LNCAP (cell line): ENCODE measurements at regions not wholly inside any gene's neighbourhood (a gene's known extent, or its start where the extent isn't known, plus 50 kb on each side); places are given as distances from the start of the nearest gene placed in this dataset.

ENCODE experiments used
- TF ChIP-seq, protein P1 (sequence below): fragments of 450-650 bp; IDR thresholded peaks from 2 replicates; pipeline ENCODE4 v1.5.1; 2017; ENCODE audit warnings: mild to moderate bottlenecking

DNA sequence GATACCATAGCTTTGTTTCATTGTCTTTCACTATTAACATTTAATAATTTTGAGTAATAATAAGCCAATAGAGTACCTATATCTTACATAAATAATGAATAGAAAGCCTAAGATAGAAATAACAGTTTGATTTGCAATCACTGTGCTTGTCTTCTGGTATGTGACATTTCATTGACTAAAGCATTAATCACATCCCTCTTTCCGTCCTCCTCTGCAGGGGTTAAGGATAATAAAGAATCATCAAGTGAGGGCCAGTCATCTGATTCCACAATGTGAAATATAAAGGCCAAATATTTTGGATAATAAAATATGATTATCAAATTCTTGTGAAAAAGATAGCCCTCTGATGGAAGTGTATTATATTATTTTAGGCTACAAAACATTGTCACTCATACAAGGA is 2073.4 kb downstream of the ARAP2 start:
- TF ChIP-seq, protein P1, sequence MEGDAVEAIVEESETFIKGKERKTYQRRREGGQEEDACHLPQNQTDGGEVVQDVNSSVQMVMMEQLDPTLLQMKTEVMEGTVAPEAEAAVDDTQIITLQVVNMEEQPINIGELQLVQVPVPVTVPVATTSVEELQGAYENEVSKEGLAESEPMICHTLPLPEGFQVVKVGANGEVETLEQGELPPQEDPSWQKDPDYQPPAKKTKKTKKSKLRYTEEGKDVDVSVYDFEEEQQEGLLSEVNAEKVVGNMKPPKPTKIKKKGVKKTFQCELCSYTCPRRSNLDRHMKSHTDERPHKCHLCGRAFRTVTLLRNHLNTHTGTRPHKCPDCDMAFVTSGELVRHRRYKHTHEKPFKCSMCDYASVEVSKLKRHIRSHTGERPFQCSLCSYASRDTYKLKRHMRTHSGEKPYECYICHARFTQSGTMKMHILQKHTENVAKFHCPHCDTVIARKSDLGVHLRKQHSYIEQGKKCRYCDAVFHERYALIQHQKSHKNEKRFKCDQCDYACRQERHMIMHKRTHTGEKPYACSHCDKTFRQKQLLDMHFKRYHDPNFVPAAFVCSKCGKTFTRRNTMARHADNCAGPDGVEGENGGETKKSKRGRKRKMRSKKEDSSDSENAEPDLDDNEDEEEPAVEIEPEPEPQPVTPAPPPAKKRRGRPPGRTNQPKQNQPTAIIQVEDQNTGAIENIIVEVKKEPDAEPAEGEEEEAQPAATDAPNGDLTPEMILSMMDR = no peak

DNA sequence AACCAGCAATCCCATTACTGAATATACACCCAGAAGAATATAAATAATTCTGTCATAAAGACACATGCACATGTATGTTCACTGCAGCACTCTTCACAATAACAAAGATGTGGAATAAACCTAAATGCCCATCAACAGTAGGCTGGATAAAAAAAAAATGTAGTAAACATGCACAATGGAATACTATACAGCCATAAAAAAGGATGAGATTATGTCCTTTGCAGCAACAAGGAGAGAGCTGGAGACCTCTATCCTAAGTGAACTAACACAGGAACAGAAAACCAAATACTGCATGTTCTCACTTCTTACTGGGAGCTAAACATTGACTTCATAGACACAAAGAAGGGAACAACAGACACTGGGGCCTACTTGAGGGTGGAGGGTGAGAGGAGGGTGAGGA is 2067.7 kb downstream of the ARAP2 start:
- TF ChIP-seq, protein P1 = no peak

DNA sequence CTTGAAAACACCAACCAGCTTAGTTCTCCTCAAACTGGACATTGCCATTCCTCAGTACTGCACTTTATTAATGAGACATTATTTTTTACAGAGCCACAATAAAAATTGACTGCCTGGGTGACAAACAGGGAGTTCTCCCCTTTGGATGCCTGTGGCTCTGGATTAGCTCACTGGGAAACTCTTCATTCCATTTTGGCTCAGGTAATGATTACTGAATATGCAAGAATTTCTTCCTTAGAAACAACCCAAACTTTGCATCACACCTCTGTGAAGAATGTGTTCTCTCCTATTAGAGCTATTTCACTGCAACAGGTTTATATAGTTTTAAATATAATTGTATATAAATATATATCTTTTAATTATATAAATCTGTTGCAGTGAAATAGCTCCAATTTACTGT is 2065.8 kb downstream of the ARAP2 start:
- TF ChIP-seq, protein P1 = no peak

DNA sequence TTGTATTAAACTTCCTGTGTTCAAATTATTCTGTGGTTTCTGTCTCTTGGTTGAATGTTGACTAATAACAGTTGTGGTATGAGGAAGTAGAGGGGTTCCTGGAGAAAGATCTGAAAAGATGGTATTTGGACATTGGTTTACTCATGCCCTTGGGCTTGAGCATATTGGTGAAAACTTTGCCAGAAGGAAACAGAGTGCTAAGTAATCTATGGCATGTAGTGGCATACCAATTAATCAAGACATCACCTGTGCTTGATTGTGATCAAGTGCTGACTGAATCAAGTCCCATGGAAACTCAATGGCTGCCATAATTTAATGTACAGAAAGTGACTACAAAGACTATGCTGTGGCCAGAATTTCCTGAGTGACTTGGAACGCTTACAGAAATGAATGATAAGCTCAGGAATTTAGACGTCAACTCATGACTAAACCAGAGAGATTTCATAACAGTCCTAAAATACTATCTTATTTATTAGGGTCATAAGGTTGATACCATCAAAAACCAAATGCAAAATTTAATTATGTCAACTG is 2062.9 kb downstream of the ARAP2 start:
- TF ChIP-seq, protein P1 = no peak

DNA sequence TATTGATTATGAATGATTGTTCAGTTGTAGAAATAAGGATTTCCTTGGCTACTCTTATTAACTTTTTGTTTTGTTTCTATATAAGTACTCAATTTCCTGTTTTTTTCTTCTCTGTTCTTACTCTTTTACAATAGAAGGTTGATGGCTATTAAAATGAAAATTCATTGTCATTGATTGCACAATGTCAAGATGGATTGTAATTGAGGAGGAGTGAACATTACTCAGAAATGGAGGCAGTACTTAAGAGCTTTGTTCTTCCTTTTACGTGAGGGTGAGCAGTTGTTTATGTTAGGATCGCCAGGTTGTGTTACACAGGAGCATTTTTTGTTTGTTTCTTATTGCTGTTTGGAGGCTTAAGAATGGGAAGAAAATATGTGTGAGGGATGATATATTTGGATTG is 2062.4 kb downstream of the ARAP2 start:
- TF ChIP-seq, protein P1 = no peak

DNA sequence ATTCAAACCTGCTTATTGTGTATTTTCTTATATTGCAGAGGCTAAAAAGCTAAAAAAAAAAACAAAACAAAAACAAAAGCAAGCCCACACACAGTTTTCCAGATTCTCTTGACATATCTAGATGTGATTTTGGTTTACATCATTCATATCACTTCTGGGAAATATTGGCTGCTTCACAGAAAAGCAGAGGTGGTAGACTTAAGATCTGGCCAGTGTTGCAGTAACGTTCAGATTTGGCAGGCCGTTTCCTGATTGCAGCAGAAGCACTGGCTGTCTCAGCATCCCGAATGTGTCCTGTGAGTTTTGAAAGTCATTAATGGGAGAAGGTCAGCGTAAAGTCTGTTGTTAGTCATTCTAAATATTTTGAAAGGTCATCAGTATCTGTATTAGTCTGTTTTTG is 2062.0 kb downstream of the ARAP2 start:
- TF ChIP-seq, protein P1 = no peak

DNA sequence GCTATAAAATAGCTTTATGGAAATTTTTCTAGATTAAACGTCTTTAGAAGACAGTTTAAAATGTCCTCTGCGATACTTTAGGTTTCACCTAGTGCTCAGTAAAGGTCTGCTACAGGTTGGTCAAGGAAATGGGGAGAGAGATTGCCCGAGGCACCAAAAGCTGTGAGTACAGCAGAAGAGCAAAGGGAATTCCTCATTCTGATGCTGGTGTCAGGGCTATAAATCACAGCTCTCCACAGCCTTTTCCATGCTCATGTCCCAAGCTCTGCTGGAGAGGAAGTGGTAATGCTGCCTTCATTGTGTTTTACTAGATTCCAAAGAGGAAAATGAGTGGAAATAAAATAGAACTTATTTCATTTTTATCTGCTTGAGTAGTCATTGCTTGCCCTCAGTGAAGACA is 2060.4 kb downstream of the ARAP2 start:
- TF ChIP-seq, protein P1 = no peak

DNA sequence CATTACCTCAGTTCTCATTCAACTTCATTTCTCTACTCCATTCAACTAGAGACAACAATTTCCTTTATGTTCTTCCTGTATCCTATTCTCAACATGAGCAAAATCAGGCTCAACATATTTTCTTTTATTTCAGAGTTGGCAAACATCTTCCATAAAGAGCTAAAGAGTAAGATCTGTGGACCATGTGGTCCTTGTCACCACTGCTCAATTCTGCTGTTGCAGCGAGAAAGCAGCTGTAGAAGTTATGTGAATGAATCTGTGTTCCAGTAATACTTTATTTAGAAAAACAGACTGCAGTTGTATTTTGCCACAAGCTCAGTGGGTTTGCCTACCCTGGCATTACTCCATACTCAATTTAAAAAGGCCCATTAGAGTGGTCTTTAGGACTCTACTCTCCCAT is 2057.3 kb downstream of the ARAP2 start:
- TF ChIP-seq, protein P1 = no peak
